ENCODE measurements at regions not wholly inside any gene's neighbourhood (a gene's known extent, or its start where the extent isn't known, plus 50 kb on each side); places are given as distances from the start of the nearest gene placed in this dataset.

GRCh38 chr12:62014330-62014729, 245.9 kb upstream of the USP15 start:
- no peak overlapping the region for H3K4me3 ChIP-seq (ENCODE audit: control insufficient read depth in 2 of 3, extremely low read depth in 1 of 3, insufficient read depth in 2 of 3, low read depth in 1 of 3, low read length in 3 of 3)
- no peak overlapping the region for H3K27ac ChIP-seq (ENCODE audit: control insufficient read depth, insufficient read depth, low read length)
- DNase-seq (ENCODE audit: low read depth, low spot score): no peak
- no peak overlapping the region for H2AFZ ChIP-seq (ENCODE audit: control insufficient read depth, low read length)
- TF ChIP-seq CTCF (optimal IDR thresholded peaks at IDR 0.05 in 1 of 3, IDR thresholded peaks at IDR 0.05 in 1 of 3, conservative IDR thresholded peaks at IDR 0.05 in 1 of 3; ENCODE audit: extremely low read depth in 1 of 3, insufficient read depth in 2 of 3, low read length in 3 of 3) (no peak), EZH2 (IDR thresholded peaks at IDR 0.05; ENCODE audit: low read length) (no peak)
- H3K4me2 ChIP-seq (ENCODE audit: control insufficient read depth, extremely low read depth, insufficient read depth, low read depth, low read length): no peak overlapping the region
- H3K79me2 ChIP-seq (ENCODE audit: control insufficient read depth, insufficient read depth, low read length): no peaks in the 10 kb centered on the region
- no peaks in the 10 kb centered on the region for H3K27me3 ChIP-seq (ENCODE audit: control insufficient read depth, extremely low read depth, insufficient read depth, low read length)
- H3K9me1 ChIP-seq (ENCODE audit: control insufficient read depth, extremely low read depth, insufficient read depth, low read length): no peaks in the 10 kb centered on the region
- no peaks in the 10 kb centered on the region for H3K36me3 ChIP-seq (ENCODE audit: control insufficient read depth in 2 of 2, extremely low read depth in 1 of 2, insufficient read depth in 2 of 2, low read length in 2 of 2)
- dilution Hi-C loops (cut with MboI; ENCODE audit: extremely low pct_ligation_motif_present, low sequenced_read_pairs): no loop called here
- no peaks in the 10 kb centered on the region for H4K20me1 ChIP-seq (ENCODE audit: control insufficient read depth, extremely low read depth, insufficient read depth, low read length)
- H3K9me3 ChIP-seq (ENCODE audit: control insufficient read depth, low read depth, low read length): no peaks in the 10 kb centered on the region
- H3K4me1 ChIP-seq (ENCODE audit: control insufficient read depth, extremely low read depth, insufficient read depth, low read length): no peaks in the 10 kb centered on the region
- no peak for FAIRE-seq
- H3K9ac ChIP-seq (ENCODE audit: control insufficient read depth, extremely low read depth, insufficient read depth, low read length): no peak overlapping the region

GRCh38 chr12:62016021-62016420, 244.2 kb upstream of the USP15 start:
- dilution Hi-C loops (cut with MboI; ENCODE audit: extremely low pct_ligation_motif_present, low sequenced_read_pairs): no loop called here
- Histone ChIP-seq H3K9me3 (ENCODE audit: control insufficient read depth, low read depth, low read length) (no peaks in the 10 kb centered on the region), H4K20me1 (ENCODE audit: control insufficient read depth, extremely low read depth, insufficient read depth, low read length) (no peaks in the 10 kb centered on the region), H3K9ac (ENCODE audit: control insufficient read depth, extremely low read depth, insufficient read depth, low read length) (no peak overlapping the region), H3K27me3 (ENCODE audit: control insufficient read depth, extremely low read depth, insufficient read depth, low read length) (no peaks in the 10 kb centered on the region), H3K36me3 (ENCODE audit: control insufficient read depth in 2 of 2, extremely low read depth in 1 of 2, insufficient read depth in 2 of 2, low read length in 2 of 2) (no peaks in the 10 kb centered on the region), H3K4me3 (ENCODE audit: control insufficient read depth in 2 of 3, extremely low read depth in 1 of 3, insufficient read depth in 2 of 3, low read depth in 1 of 3, low read length in 3 of 3) (no peak overlapping the region), H3K9me1 (ENCODE audit: control insufficient read depth, extremely low read depth, insufficient read depth, low read length) (no peaks in the 10 kb centered on the region), H3K4me1 (ENCODE audit: control insufficient read depth, extremely low read depth, insufficient read depth, low read length) (no peaks in the 10 kb centered on the region), H3K27ac (ENCODE audit: control insufficient read depth, insufficient read depth, low read length) (no peak overlapping the region), H3K4me2 (ENCODE audit: control insufficient read depth, extremely low read depth, insufficient read depth, low read depth, low read length) (no peak overlapping the region), H2AFZ (ENCODE audit: control insufficient read depth, low read length) (no peak overlapping the region), H3K79me2 (ENCODE audit: control insufficient read depth, insufficient read depth, low read length) (no peaks in the 10 kb centered on the region)
- TF ChIP-seq CTCF (optimal IDR thresholded peaks at IDR 0.05 in 1 of 3, IDR thresholded peaks at IDR 0.05 in 1 of 3, conservative IDR thresholded peaks at IDR 0.05 in 1 of 3; ENCODE audit: extremely low read depth in 1 of 3, insufficient read depth in 2 of 3, low read length in 3 of 3) (no peak), EZH2 (IDR thresholded peaks at IDR 0.05; ENCODE audit: low read length) (no peak)
- DNase-seq (ENCODE audit: low read depth, low spot score) (no peak), FAIRE-seq (no peak)
